Left ventricle myocardium inferior (tissue), 1 donor: ENCODE measurements at regions not wholly inside any gene's neighbourhood (a gene's known extent, or its start where the extent isn't known, plus 50 kb on each side); places are given as distances from the start of the nearest gene placed in this dataset.

Experiments
- DNase-seq: peaks from one replicate; pipeline ENCODE4 v3.0.0-alpha.2; 2020
- H3K27ac ChIP-seq: fragments of 200-600 bp; replicated peaks from 2 replicates; pipeline ENCODE4 v1.8.0; 2021
- H3K27me3 ChIP-seq: fragments of 200-600 bp; 2 replicates; pipeline ENCODE4 v1.8.0; 2021; ENCODE audit warnings: low read depth
- H3K36me3 ChIP-seq: fragments of 200-600 bp; 2 replicates; pipeline ENCODE4 v1.8.0; 2021
- H3K4me1 ChIP-seq: fragments of 200-600 bp; 2 replicates; pipeline ENCODE4 v1.8.0; 2021
- H3K4me3 ChIP-seq: fragments of 200-600 bp; 2 replicates; pipeline ENCODE4 v1.8.0; 2021; ENCODE audit warnings: mild to moderate bottlenecking, moderate library complexity
- H3K9me3 ChIP-seq: fragments of 200-600 bp; replicated peaks from 2 replicates; pipeline ENCODE4 v1.8.0; 2021
- intact Hi-C: fragments of 100-400 bp; cut with micrococcal nuclease; formaldehyde crosslinking; loops from one replicate; pipeline ENCODE4 v1.11.0; 2022
- TF ChIP-seq, protein P1 (sequence below): fragments of 200-600 bp; IDR thresholded peaks from 2 replicates; pipeline ENCODE4 v1.8.0; 2021; ENCODE audit warnings: antibody characterized with exemption, mild to moderate bottlenecking, borderline replicate concordance
- donor health status: DM: no; HTN: yes; CAD: no; lungs with severe emphysema.

DNA sequence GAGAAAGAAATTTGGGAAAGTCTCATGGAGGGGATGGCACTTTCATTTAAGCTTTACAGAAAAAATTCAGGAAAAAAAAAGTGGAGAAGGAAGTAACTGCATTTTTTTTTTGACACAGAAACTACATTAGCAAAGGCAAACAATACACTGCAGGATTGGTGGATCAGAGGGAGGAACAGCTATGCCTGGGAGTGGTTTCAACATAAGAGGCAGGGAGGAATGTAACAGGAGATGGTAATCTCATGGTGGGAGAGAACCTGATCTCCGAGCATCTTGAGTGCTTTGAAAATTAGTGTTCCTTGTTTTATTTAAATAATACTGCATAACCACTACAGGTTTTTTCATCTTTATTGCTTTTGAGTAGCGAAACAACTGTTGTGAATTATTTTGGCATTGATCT lies 249.4 kb downstream of the FAM170A start:
- no peaks in the 10 kb centered on the region for H3K4me1 ChIP-seq
- intact Hi-C loops, result no loop called here
- H3K9me3 ChIP-seq, result no peaks in the 10 kb centered on the region
- no peak overlapping the region for H3K27ac ChIP-seq
- no peak overlapping the region for H3K4me3 ChIP-seq
- TF ChIP-seq, protein P1, sequence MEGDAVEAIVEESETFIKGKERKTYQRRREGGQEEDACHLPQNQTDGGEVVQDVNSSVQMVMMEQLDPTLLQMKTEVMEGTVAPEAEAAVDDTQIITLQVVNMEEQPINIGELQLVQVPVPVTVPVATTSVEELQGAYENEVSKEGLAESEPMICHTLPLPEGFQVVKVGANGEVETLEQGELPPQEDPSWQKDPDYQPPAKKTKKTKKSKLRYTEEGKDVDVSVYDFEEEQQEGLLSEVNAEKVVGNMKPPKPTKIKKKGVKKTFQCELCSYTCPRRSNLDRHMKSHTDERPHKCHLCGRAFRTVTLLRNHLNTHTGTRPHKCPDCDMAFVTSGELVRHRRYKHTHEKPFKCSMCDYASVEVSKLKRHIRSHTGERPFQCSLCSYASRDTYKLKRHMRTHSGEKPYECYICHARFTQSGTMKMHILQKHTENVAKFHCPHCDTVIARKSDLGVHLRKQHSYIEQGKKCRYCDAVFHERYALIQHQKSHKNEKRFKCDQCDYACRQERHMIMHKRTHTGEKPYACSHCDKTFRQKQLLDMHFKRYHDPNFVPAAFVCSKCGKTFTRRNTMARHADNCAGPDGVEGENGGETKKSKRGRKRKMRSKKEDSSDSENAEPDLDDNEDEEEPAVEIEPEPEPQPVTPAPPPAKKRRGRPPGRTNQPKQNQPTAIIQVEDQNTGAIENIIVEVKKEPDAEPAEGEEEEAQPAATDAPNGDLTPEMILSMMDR, result no peak
- H3K36me3 ChIP-seq, result no peaks in the 10 kb centered on the region
- no peaks in the 10 kb centered on the region for H3K27me3 ChIP-seq
- DNase-seq, result no peak

DNA sequence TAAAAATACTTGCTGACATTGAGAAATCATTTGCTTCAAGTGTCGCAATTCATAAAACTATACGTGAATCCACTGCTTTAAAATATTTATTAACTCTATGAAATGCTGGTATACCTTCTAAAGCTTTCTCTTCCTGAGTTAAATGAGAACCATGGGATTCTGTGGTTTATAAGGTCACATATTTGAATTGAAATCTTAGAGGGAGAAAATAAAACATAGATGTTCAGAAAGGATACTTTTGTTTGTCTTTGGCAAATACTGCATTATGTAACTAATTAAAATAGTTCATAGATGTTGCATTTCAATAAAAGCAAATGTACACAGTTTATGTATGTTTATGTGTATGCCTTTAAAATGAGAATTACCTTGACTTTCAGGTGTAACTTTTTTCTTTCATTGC lies 250.1 kb downstream of the FAM170A start:
- Histone ChIP-seq H3K4me3 (no peak overlapping the region), H3K27me3 (no peaks in the 10 kb centered on the region)
- intact Hi-C loops, result no loop called here

DNA sequence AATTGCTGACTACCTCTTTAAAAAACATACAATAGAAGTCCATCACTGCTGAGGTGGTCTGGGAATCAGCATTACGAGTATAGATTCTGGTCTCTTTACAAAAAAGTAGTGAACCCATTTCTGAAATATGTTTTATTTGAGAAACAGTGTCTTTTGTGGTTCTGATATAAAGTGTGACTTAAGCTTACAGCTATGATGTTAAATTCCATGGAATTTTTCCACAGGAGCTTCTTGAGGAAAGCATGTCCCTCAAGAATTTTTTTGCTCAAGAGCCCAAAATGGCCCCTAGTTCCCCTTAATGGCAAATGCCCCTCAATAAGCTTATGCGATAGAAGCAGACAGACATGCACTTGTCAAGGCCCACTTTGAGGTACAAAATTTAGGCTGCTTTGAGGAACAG lies 265.7 kb downstream of the FAM170A start:
- no peaks in the 10 kb centered on the region for H3K4me1 ChIP-seq
- no peak overlapping the region for H3K4me3 ChIP-seq
- no peaks in the 10 kb centered on the region for H3K36me3 ChIP-seq
- intact Hi-C loops, result no loop called here
- H3K27me3 ChIP-seq, result no peaks in the 10 kb centered on the region
- H3K27ac ChIP-seq, result no peak overlapping the region
- no peaks in the 10 kb centered on the region for H3K9me3 ChIP-seq
- TF ChIP-seq, protein P1, result no peak
- DNase-seq, result no peak

More for the DNA sequence above, 250.1 kb downstream of the FAM170A start:
- H3K36me3 ChIP-seq, result no peaks in the 10 kb centered on the region
- no peaks in the 10 kb centered on the region for H3K9me3 ChIP-seq
- no peak for DNase-seq
- TF ChIP-seq, protein P1, result no peak
- no peak overlapping the region for H3K27ac ChIP-seq
- H3K4me1 ChIP-seq, result no peaks in the 10 kb centered on the region

DNA sequence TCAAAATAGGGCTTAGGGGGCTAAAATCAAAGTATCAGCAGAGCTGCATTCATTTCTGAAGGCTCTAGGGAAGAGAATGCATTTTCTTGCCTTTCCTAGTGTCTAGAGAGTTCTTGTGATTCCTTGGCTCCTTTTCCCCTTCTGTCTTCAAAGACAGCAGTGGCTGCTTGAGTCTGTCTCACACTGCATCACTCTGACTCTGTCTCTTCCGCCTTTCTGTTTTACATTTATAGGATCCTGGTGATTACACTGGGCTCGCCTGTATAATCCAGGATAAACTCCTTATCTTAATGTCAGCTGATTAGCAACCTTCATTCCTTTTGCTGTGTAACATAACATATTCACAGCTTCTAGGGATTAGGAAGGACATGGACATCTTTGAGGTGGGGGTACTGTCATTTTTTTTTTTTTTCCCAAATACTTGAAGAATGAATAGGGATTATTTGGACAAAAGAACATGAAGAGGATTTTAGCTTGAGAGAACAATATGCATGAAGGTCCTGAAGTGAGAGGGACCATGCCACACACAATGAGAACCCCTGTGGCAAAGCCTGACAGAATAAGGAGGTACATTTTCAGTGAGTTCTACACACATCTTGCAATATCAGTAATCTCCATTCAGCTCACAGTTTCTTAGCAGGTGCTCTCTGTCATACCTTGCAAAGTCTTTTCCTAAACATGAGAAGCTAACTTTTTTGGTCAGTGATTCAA lies 267.6 kb downstream of the FAM170A start:
- no peak for DNase-seq
- no peaks in the 10 kb centered on the region for H3K4me1 ChIP-seq
- H3K9me3 ChIP-seq, result no peaks in the 10 kb centered on the region
- no peaks in the 10 kb centered on the region for H3K27me3 ChIP-seq
- intact Hi-C loops, result no loop called here
- no peak overlapping the region for H3K27ac ChIP-seq
- no peak overlapping the region for H3K4me3 ChIP-seq
- no peaks in the 10 kb centered on the region for H3K36me3 ChIP-seq
- TF ChIP-seq, protein P1, result no peak

DNA sequence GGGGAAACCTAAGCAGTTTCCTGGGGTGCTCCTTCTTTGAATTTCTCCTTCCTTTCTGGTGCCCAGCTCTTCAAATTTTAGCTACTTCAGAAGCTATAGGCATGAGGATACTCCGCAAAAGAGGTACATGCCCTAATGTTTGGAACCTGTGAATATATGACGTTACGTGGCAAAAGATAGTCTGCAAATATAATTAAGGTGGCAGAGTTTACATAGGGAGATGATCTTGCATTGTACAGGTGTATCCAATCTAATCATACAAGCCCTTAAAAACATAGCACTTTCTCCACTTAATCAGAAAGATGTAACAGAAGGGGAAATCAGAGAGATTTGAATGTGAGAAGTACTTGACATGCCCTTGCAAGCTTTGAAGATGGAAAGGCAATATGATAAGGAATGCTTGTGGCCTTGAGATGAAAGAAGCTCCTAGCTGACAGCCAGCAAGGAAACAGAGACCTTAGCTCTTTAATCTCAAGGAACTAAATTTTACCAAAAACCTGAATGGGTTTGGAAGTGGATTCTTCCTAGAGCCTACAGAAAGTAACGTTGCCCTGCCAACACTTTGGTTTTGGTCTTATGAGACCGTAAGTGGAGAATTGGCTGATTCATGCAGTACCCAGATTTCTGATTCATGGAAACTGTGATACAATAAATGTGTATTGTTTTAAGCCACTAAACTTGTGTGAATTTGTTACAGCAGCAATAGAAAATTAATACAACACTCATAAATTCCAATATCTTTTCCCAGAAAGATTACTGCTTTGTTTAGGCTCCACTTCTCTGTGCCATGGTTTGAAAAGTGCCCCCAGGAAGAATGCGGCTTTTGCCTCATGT lies 268.4 kb downstream of the FAM170A start:
- no peaks in the 10 kb centered on the region for H3K36me3 ChIP-seq
- no peak for DNase-seq
- H3K4me1 ChIP-seq, result no peaks in the 10 kb centered on the region
- no peak overlapping the region for H3K27ac ChIP-seq
- no peak overlapping the region for H3K4me3 ChIP-seq
- H3K9me3 ChIP-seq, result no peaks in the 10 kb centered on the region
- TF ChIP-seq, protein P1, result no peak
- no peaks in the 10 kb centered on the region for H3K27me3 ChIP-seq
- intact Hi-C loops, result no loop called here
